Neutrophil (primary cell): ENCODE measurements at regions not wholly inside any gene's neighbourhood (a gene's known extent, or its start where the extent isn't known, plus 50 kb on each side); places are given as distances from the start of the nearest gene placed in this dataset.
"Not testable (repeated sequence)": the region's sequence is repeated elsewhere in the genome, so short reads cannot be mapped to it uniquely, and the experiment has no call there.

ENCODE experiments used
- H3K27ac ChIP-seq: fragments of 200-600 bp; sonication (generic); 2 replicates; pipeline ENCODE4 v1.5.1; 2016; ENCODE audit warnings: mild to moderate bottlenecking, moderate library complexity
- H3K27me3 ChIP-seq: fragments of 200-600 bp; sonication (generic); 2 replicates; pipeline ENCODE4 v1.6.0; 2016; ENCODE audit warnings: mild to moderate bottlenecking
- H3K36me3 ChIP-seq: fragments of 200-600 bp; sonication (generic); 2 replicates; pipeline ENCODE4 v1.5.1; 2017
- H3K4me1 ChIP-seq, 2 experiments: fragments of 200-600 bp in 1 of 2; sonication (generic) in 1 of 2; 1 replicate in 1 of 2; 2 replicates in 1 of 2; pipeline versions ENCODE4 v1.5.1 to v1.6.1; 2013 to 2016; ENCODE audit warnings: low read depth in 1 of 2, low read length in 1 of 2, mild to moderate bottlenecking in 1 of 2, moderate library complexity in 1 of 2; ENCODE audit not compliant: control insufficient read depth in 1 of 2, insufficient read depth in 1 of 2
- H3K4me3 ChIP-seq, 2 experiments: fragments of 200-600 bp in 1 of 2; sonication (generic) in 1 of 2; 1 replicate in 1 of 2; 2 replicates in 1 of 2; pipeline ENCODE4 v1.5.1; 2013 to 2016; ENCODE audit warnings: low read depth in 1 of 2, low read length in 1 of 2, mild to moderate bottlenecking in 1 of 2, moderate library complexity in 1 of 2
- H3K9me3 ChIP-seq: fragments of 200-600 bp; sonication (generic); 2 replicates; pipeline ENCODE4 v1.5.1; 2016
- CTCF ChIP-seq: fragments of 200-600 bp; sonication (generic); IDR thresholded peaks from 2 replicates; pipeline ENCODE4 v1.5.1; 2016; ENCODE audit warnings: antibody characterized with exemption

- Histone ChIP-seq H3K36me3 (no peaks in the 10 kb centered on the region), H3K4me3 (no peak overlapping the region)
- TF ChIP-seq CTCF, result no peak
Observed at GRCh38 chr2:17226941-17227490, 291.2 kb downstream of the RAD51AP2 start.

GRCh38 chr2:17223211-17223610 is 295.0 kb downstream of the RAD51AP2 start:
- H3K36me3 ChIP-seq, result no peaks in the 10 kb centered on the region
- H3K27ac ChIP-seq, result no peak overlapping the region
- TF ChIP-seq CTCF, result no peak
- no peaks in the 10 kb centered on the region for H3K27me3 ChIP-seq
- H3K9me3 ChIP-seq, result no peaks in the 10 kb centered on the region
- no peak overlapping the region for H3K4me3 ChIP-seq
- H3K4me1 ChIP-seq, result peaks cover 4 to 5% of the 10 kb centered on the region in 2 experiments

More at GRCh38 chr2:17226941-17227490, 291.2 kb downstream of the RAD51AP2 start:
- H3K4me1 ChIP-seq, result peaks cover 4 to 5% of the 10 kb centered on the region in 2 experiments
- no peaks in the 10 kb centered on the region for H3K9me3 ChIP-seq
- H3K27me3 ChIP-seq, result no peaks in the 10 kb centered on the region
- no peak overlapping the region for H3K27ac ChIP-seq

GRCh38 chr2:17208511-17208910 is 309.7 kb downstream of the RAD51AP2 start:
- Histone ChIP-seq H3K36me3 (no peaks in the 10 kb centered on the region), H3K4me1 (no peaks in the 10 kb centered on the region), H3K27me3 (no peaks in the 10 kb centered on the region), H3K4me3 (no peak overlapping the region), H3K27ac (no peak overlapping the region), H3K9me3 (no peaks in the 10 kb centered on the region)
- no peak for TF ChIP-seq CTCF

- no peaks in the 10 kb centered on the region for H3K27me3 ChIP-seq
- no peak overlapping the region for H3K4me3 ChIP-seq
- H3K36me3 ChIP-seq, result no peaks in the 10 kb centered on the region
- no peak overlapping the region for H3K27ac ChIP-seq
- no peaks in the 10 kb centered on the region for H3K9me3 ChIP-seq
- no peaks in the 10 kb centered on the region for H3K4me1 ChIP-seq
- no peak for TF ChIP-seq CTCF
Observed at GRCh38 chr2:17206771-17207170, 311.5 kb downstream of the RAD51AP2 start.

GRCh38 chr2:17204214-17204613 is 314.0 kb downstream of the RAD51AP2 start:
- H3K4me3 ChIP-seq, H3K36me3 ChIP-seq, H3K27ac ChIP-seq, H3K9me3 ChIP-seq, H3K27me3 ChIP-seq, H3K4me1 ChIP-seq: not testable (repeated sequence)

- H3K27me3 ChIP-seq, H3K4me3 ChIP-seq, H3K27ac ChIP-seq, H3K4me1 ChIP-seq, H3K9me3 ChIP-seq, H3K36me3 ChIP-seq: not testable (repeated sequence)
Observed at GRCh38 chr2:17202628-17203027, 315.6 kb downstream of the RAD51AP2 start.

GRCh38 chr2:17199741-17200140 is 318.5 kb downstream of the RAD51AP2 start:
- no peaks in the 10 kb centered on the region for H3K4me1 ChIP-seq
- no peaks in the 10 kb centered on the region for H3K36me3 ChIP-seq
- H3K27ac ChIP-seq, result no peak overlapping the region
- no peaks in the 10 kb centered on the region for H3K9me3 ChIP-seq
- no peak for TF ChIP-seq CTCF
- no peaks in the 10 kb centered on the region for H3K27me3 ChIP-seq
- H3K4me3 ChIP-seq, result no peak overlapping the region
